ENCODE measurements at regions not wholly inside any gene's neighbourhood (a gene's known extent, or its start where the extent isn't known, plus 50 kb on each side); places are given as distances from the start of the nearest gene placed in this dataset.
A peak's percentile ranks its signal among the peaks of the same experiment; 100 is the strongest.
"Not testable (repeated sequence)": the region's sequence is repeated elsewhere in the genome, so short reads cannot be mapped to it uniquely, and the experiment has no call there.

- DNase-seq, result no peak
Measured at GRCh38 chr17:62150471-62150870, 85.4 kb upstream of the MED13 start.

GRCh38 chr17:62149961-62150360 lies 84.9 kb upstream of the MED13 start:
- no peak for DNase-seq

- DNase-seq, result no peak
Measured at GRCh38 chr17:62147284-62147683, 82.2 kb upstream of the MED13 start.

- DNase-seq, result no peak
Measured at GRCh38 chr17:62140836-62141235, 75.8 kb upstream of the MED13 start.

- no peak for DNase-seq
Measured at GRCh38 chr17:62140376-62140775, 75.3 kb upstream of the MED13 start.

GRCh38 chr17:62139690-62140354 lies 74.7 kb upstream of the MED13 start:
- DNase-seq, result not testable (repeated sequence)

- no peak for DNase-seq
Measured at GRCh38 chr17:62139141-62139540, 74.1 kb upstream of the MED13 start.

GRCh38 chr17:62138676-62139121 lies 73.6 kb upstream of the MED13 start:
- peak in 2 of 5 experiments; percentile 11 to 66 for DNase-seq

GRCh38 chr17:62137734-62138624 lies 72.9 kb upstream of the MED13 start:
- peak in 1 of 5 experiments; percentile 63 for DNase-seq

GRCh38 chr17:62137013-62137733 lies 72.1 kb upstream of the MED13 start:
- not testable (repeated sequence) for DNase-seq

GRCh38 chr17:62135742-62136141 lies 70.7 kb upstream of the MED13 start:
- DNase-seq, result no peak

- DNase-seq, result not testable (repeated sequence)
Measured at GRCh38 chr17:62135096-62135495, 70.0 kb upstream of the MED13 start.

- no peak for DNase-seq
Measured at GRCh38 chr17:62134397-62134796, 69.3 kb upstream of the MED13 start.

GRCh38 chr17:62131271-62131670 lies 66.2 kb upstream of the MED13 start:
- not testable (repeated sequence) for DNase-seq

- no peak for DNase-seq
Measured at GRCh38 chr17:62130739-62131138, 65.7 kb upstream of the MED13 start.

GRCh38 chr17:62126292-62126691 lies 61.2 kb upstream of the MED13 start:
- DNase-seq, result no peak

- DNase-seq, result no peak
Measured at GRCh38 chr17:62125307-62125706, 60.2 kb upstream of the MED13 start.

GRCh38 chr17:62121025-62121730 lies 56.1 kb upstream of the MED13 start:
- no peak for DNase-seq

- peak in 1 of 5 experiments; percentile 87 for DNase-seq
Measured at GRCh38 chr17:62119373-62119772, 54.3 kb upstream of the MED13 start.
